Stimulated activated CD8-positive, alpha-beta memory T cell treated with anti-CD3 and anti-CD28 coated beads, Interleukin-15, amount 100 ng/mL, for 48 hours (primary cell): ENCODE measurements at regions not wholly inside any gene's neighbourhood (a gene's known extent, or its start where the extent isn't known, plus 50 kb on each side); places are given as distances from the start of the nearest gene placed in this dataset.
"Not testable (repeated sequence)": the region's sequence is repeated elsewhere in the genome, so short reads cannot be mapped to it uniquely, and the experiment has no call there.

Source experiments
- DNase-seq, 2 donors: peaks; one replicate each; pipeline ENCODE4 v3.0.0-alpha.2; 2020; ENCODE audit warnings: low read depth in 2 of 2

GRCh38 chr14:99028521-99028920 is 243.5 kb downstream of the BCL11B start:
- no peak for DNase-seq

GRCh38 chr14:99029145-99029915 is 242.7 kb downstream of the BCL11B start:
- DNase-seq, result no peak

- DNase-seq, result no peak
Measured at GRCh38 chr14:99029916-99030305, 242.1 kb downstream of the BCL11B start.

GRCh38 chr14:99030454-99030853 is 241.5 kb downstream of the BCL11B start:
- DNase-seq, result no peak

- DNase-seq, result no peak
Measured at GRCh38 chr14:99032759-99033158, 239.2 kb downstream of the BCL11B start.

GRCh38 chr14:99033951-99034350 is 238.0 kb downstream of the BCL11B start:
- no peak for DNase-seq

- no peak for DNase-seq
Measured at GRCh38 chr14:99034711-99035171, 237.3 kb downstream of the BCL11B start.

GRCh38 chr14:99035268-99035667 is 236.7 kb downstream of the BCL11B start:
- no peak for DNase-seq

- no peak for DNase-seq
Measured at GRCh38 chr14:99035712-99036610, 236.0 kb downstream of the BCL11B start.

GRCh38 chr14:99036611-99037293 is 235.2 kb downstream of the BCL11B start:
- no peak for DNase-seq

- not testable (repeated sequence) for DNase-seq
Measured at GRCh38 chr14:99037326-99037725, 234.7 kb downstream of the BCL11B start.

- no peak for DNase-seq
Measured at GRCh38 chr14:99037777-99038430, 234.1 kb downstream of the BCL11B start.

GRCh38 chr14:99038431-99038820 is 233.6 kb downstream of the BCL11B start:
- no peak for DNase-seq

- no peak for DNase-seq
Measured at GRCh38 chr14:99039331-99040041, 232.5 kb downstream of the BCL11B start.

- DNase-seq, result no peak
Measured at GRCh38 chr14:99040052-99040451, 231.9 kb downstream of the BCL11B start.

- DNase-seq, result no peak
Measured at GRCh38 chr14:99040711-99041110, 231.3 kb downstream of the BCL11B start.

GRCh38 chr14:99041141-99041819 is 230.7 kb downstream of the BCL11B start:
- no peak for DNase-seq

- DNase-seq, result no peak
Measured at GRCh38 chr14:99041820-99042174, 230.2 kb downstream of the BCL11B start.

- no peak for DNase-seq
Measured at GRCh38 chr14:99042381-99043266, 229.4 kb downstream of the BCL11B start.

- no peak for DNase-seq
Measured at GRCh38 chr14:99043267-99043615, 228.8 kb downstream of the BCL11B start.
